EL (cell line): ENCODE measurements at regions not wholly inside any gene's neighbourhood (a gene's known extent, or its start where the extent isn't known, plus 50 kb on each side); places are given as distances from the start of the nearest gene placed in this dataset.
"Not testable (repeated sequence)": the region's sequence is repeated elsewhere in the genome, so short reads cannot be mapped to it uniquely, and the experiment has no call there.

Source experiments
- DNase-seq: peaks from one replicate; pipeline ENCODE4 v3.0.0-alpha.2; 2016

DNA sequence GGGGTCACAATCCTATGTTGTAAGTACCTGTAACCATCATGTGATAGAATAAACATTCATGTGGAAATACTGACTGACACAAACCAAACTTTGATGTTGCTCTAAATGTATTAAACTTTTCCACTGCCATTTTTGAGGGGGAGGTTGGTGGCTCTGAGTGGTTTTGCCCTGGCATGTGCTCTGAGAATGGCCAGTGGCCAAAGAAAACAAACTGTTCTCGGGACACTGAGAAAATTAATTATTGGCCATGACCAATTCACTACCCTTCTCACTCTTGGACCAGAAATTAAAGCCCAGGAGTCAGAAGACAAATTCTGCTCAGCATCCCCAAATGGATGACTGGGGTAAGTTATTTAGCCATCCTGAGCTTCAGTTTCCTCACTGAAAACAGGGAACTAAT, 195.9 kb downstream of the XPNPEP1 start:
- DNase-seq = no peak

- no peak for DNase-seq
Observed at GRCh38 chr10:109726473-109726872, 196.8 kb downstream of the XPNPEP1 start.

DNA sequence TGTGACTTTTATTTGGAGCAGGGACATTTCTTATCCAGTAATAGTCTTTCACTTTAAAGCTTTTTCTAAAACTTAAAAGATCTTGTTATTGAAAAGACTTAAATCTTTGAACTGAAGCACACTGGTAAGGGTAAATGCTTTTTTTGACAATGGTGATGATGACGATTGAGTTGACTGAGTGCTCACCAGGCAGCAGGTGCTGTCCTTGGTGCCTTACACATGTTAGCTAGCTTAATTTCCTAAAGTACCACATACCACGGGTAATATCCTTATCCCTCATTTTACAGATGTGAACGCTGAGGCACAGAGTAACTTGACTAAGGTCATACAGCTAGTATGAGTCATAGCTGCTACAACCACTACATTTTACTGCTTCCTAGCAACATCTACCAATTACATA, 200.0 kb downstream of the XPNPEP1 start:
- DNase-seq = no peak

DNA sequence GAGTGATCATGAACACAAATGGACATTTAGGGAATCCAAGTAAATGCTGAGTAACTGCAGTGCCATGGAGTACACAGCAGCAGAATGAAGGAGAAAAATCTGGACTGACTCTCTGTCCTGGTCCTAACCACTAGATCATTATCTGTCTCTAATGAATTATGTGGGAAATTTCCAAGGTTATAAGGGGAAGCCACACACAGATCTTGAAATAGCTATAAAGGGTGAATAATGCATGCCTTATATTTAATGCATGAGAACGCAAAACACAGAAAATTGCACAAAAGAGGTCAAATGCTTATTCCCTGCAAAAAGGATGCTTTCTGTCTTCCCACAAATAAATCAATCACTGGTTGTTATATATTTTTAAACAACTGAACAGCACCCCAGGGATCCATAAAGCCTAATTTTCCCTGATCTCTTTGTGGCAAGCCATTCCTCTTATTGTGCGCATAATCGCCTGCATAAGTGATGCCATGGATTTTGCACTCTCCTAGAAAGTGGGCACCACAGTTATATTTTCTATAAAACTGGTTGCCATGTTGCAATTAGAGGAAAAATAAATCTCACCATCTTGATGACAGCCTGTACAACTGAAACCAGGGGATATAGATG, 201.8 kb downstream of the XPNPEP1 start:
- peak; percentile 8 for DNase-seq

DNA sequence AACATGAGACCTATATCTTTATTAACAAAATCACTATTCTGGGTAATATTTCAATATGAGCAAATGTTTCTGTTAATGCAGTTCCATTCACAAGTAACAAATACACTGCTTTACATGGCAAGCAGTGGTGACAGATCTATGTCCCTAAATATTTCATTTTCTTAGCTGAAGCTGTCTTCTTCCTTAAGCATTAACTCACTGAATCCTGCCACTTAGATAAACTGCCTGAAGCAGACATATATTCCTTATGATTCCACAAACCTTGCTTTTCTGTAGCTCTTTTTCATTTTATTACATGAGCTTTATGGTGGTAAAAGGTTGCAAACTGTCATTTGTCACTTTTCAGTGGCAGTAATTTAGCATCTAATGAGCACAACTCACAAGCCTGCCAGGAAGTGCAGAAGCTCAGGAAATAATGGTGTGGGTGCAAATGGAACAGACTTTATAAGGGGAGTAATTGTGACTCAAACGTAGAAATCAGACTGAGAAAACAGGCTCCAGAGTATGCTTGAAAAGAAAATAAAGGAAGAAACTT, 217.2 kb downstream of the XPNPEP1 start:
- DNase-seq = no peak

- DNase-seq = no peak
Observed at GRCh38 chr10:109701633-109702215, 221.6 kb downstream of the XPNPEP1 start.

DNA sequence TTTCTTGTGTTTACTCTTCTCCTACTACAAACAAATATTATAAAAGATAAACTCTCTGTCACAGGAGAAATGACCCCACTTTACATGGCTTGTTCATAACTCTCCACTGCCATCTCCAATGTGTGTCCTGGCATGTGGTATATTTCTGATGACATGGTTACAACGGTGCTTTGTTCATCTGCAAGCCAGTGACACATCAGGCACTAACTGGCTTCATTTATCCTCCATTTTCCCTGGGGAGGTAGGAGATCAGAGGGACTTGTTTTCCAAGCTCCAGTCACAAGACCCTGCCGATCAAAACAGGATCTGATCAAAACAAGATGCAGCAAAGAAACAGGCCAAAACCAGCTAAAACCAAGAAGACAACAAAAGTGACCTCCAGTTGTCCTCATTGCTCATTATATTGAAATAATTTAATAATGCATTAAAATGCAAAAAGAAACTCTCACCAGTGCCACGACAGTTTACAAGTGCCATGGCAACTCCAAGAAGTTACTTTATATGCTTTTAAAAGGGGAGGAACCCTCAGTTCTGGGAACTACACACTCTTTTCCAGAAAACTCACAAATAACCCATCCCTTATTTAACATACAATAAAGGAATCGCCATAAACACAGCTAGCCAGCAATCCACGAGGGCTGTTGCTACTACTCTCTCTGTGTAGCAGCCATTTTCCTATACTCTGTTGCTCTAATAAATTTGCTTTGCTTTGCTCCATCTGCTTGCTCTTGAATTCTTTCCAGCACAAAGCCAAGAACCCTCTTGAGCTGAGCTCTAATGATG, 224.2 kb downstream of the XPNPEP1 start:
- DNase-seq = no peak

DNA sequence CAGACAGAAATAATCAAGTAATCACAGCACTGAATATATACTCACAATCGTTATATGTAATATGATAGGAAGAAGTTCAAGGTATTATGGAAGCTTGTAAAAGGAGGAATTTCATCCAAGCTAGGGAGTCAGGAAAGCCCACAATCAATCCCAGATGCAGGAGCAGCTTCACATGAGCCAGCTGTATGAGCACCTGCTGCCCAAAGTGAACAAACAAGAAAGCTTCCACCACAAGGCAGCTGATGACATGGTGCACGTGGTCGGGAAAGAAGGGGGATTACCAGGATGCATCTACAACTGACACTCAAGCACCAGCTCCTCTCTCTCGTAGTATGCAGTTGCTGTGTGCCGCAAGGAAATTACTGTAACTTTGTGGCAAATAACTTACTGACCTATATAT, 225.2 kb downstream of the XPNPEP1 start:
- no peak for DNase-seq

DNA sequence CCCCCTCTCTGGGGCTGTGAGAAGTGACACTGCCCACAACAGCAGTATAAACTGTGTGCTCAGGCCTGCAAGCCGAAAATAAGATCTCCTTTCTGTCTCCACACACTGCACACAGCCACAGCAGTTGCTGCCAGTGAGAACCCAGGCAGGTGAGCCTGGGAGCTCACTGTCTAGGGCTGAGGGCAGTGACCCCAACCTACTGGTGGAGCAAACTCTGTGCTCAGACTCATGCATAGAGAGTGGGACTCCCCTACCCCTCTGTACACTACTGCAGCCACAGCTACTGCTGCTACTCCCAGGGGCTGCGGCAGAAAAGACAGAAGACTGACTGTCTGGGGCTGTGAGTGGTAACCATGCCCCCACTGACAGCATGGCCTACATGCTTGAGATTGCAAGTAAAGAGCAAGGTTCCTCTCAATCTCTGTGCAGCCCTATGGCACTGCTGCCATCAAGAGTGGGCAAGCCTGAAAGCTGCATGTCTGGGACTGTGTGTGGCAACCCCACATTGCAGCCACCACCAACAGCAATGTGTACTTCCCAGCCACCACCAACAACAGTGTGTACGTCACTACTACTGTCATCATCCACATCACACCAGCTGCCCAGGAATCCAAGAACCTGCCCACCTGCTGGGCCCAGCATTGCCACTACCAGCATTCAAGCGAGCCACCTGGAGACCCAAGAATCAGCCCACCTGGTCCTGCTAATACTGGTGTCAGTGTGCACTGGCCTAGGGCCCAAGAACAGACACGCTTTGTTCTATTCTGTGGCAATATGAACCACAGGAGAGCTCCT, 226.1 kb downstream of the XPNPEP1 start:
- no peak for DNase-seq

- no peak for DNase-seq
Observed at GRCh38 chr10:109696462-109696861, 226.8 kb downstream of the XPNPEP1 start.

DNA sequence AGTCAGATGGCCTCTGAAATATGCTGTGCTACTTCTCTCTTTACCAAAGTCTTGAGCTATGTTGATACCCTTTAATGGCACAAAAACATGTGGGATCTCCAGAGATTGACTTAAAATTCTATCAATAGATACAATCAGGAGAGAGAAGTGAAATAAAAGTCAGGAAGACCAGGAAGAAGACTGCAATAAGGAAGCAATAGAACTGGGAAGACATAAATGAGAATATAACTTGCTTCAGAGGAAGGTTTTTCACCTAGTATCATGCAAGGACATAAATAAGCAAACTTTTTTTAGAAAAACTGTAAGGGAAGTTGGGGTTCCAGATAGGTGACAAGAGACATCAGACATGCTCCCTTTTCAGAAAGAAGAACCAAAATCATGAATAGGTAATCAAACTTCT, 227.3 kb downstream of the XPNPEP1 start:
- DNase-seq = no peak

DNA sequence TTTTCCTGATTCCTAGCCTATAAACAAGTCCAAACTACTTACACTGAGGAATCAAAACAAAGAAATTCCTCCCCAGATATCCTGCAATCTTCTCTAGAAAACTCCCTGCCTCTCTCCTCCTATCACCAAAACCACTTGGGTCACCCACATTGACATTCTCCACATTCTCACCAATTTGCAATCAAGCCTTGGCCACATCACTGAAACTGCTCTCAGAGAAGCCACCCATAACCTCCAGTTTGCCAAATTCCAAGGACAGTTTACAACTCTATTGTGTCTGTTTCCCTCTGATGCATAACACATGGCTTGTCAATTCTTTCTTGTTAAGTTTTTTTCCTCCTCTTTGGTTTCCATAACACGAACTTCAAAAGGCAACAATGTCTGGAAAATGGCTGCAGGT, 233.5 kb downstream of the XPNPEP1 start:
- no peak for DNase-seq

DNA sequence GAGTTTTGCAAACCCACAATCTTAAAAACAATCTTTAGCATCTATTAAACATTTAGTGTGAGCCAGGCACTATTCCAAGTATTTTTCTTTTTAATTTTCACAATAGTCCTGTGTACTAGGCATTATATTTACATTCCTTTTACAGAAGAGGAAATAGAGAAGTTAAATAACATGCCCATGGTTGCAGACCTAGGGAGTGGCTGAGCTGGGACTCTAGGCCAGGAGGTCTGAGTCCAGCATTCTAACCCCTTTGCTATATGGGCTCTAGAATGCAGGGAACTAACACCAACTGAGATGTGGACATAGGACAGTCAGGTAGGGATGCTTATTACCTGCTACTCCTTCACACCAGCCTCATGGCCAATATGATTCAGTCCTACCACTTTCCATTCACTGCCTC, 243.8 kb downstream of the XPNPEP1 start:
- DNase-seq = no peak

- no peak for DNase-seq
Observed at GRCh38 chr10:109678857-109679256, 244.5 kb downstream of the XPNPEP1 start.

GRCh38 chr10:109676703-109677102, 246.6 kb downstream of the XPNPEP1 start:
- DNase-seq = peak; percentile 73

- no peak for DNase-seq
Observed at GRCh38 chr10:109668703-109669102, 254.6 kb downstream of the XPNPEP1 start.

GRCh38 chr10:109668154-109668665, 255.1 kb downstream of the XPNPEP1 start:
- no peak for DNase-seq

GRCh38 chr10:109665321-109665720, 258.0 kb downstream of the XPNPEP1 start:
- DNase-seq = peak; percentile 13

DNA sequence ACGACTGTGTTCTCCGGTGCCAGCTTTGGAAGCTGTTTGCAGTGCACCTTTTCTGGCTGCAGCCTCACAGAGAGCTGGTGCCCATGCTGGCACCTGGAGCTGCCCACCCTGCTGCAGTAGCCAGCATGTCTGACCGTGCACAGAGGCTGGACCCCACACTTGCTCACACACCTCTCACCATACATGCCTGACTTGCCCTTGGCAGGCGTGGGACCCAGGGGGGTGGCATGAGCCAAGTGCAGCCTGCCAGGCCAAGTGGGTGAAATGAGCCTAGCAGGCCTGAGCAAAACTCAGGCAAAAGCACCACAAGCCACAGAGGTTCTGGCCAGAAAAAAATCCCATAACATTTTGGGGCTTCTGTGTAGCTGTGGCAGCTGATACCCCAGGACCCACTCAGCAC, 258.8 kb downstream of the XPNPEP1 start:
- no peak for DNase-seq

- no peak for DNase-seq
Observed at GRCh38 chr10:109663122-109663521, 260.2 kb downstream of the XPNPEP1 start.

DNA sequence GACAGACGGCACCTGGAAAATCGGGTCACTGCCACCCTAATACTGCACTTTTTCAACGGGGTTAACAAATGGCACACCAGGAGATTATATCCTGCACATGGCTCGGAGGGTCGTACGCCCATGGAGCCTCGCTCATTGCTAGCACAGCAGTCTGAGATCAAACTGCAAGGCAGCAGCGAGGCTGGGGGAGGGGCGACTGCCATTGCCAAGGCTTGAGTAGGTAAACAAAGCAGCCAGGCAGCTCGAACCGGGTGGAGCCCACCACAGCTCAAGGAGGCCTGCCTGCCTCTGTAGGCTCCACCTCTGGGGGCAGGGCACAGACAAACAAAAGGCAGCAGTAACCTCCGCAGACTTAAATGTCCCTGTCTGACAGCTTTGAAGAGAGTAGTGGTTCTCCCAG, 270.7 kb downstream of the XPNPEP1 start:
- DNase-seq = not testable (repeated sequence)

GRCh38 chr10:109650228-109650627, 273.1 kb downstream of the XPNPEP1 start:
- DNase-seq = no peak

- no peak for DNase-seq
Observed at GRCh38 chr10:109647627-109648026, 275.7 kb downstream of the XPNPEP1 start.
